DMS 273 (cell line): ENCODE measurements at regions not wholly inside any gene's neighbourhood (a gene's known extent, or its start where the extent isn't known, plus 50 kb on each side); places are given as distances from the start of the nearest gene placed in this dataset.

ENCODE experiments used
- DNase-seq: peaks from one replicate; lab custom pipeline; 2025; ENCODE audit not compliant: unreplicated experiment; lab: John Stamatoyannopoulos, UW

DNA sequence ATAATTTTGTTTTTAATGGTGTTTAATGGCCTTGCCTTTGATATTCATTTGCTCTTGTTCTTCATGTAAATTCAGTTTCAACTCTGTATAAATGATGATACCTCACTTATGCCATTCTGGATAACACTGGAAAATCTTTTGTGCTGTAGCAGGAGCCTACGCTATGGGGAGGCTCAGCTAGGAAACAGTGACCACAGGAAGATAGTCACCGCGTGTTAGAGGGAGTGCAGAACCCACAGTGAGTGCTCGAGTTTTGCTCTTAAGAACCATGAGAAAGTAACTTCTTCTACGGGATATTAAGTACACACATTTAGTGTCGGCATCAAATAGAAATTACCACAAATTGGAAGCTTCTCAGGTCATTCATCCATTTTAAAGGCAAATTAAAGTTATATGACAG, 143.9 kb downstream of the IRX2 start:
- no peak for DNase-seq

DNA sequence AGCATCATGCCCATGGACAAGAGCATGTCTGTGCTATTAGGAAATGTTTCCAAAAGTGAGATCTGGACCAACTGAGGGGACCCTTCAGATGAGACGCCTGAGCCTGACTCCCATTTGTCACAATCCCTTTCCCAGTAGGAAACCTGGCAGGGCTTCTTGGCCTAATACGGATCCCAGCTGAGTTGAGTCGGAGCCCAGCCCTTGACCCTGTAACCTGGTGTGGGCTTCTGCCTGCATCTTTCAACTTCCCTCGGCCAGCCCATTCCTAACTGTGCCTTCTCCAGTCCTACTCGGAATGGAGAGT, 148.3 kb downstream of the IRX2 start:
- DNase-seq, result no peak

GRCh38 chr5:2602451-2603271, 148.8 kb downstream of the IRX2 start:
- no peak for DNase-seq

DNA sequence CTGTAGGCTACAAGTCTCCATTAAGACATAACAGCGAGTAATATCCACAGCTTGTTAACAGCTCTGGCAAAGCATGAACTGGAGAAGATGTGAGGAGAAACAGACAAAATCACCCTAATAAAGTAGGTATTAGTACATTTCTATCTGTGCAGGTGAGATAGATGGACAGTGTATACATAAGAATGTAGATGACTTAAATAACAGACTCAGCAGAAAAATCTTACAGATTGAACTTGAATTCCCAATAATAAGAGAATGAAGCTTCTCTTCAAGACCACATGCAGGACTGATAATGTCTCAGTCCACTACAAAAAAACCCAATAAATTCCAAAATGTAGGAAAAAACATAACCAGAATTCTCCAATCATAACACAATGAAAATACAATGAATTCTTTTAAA, 153.0 kb downstream of the IRX2 start:
- DNase-seq, result no peak

- DNase-seq, result no peak
These were observed 156.8 kb downstream of the IRX2 start for GRCh38 chr5:2594701-2595100.

DNA sequence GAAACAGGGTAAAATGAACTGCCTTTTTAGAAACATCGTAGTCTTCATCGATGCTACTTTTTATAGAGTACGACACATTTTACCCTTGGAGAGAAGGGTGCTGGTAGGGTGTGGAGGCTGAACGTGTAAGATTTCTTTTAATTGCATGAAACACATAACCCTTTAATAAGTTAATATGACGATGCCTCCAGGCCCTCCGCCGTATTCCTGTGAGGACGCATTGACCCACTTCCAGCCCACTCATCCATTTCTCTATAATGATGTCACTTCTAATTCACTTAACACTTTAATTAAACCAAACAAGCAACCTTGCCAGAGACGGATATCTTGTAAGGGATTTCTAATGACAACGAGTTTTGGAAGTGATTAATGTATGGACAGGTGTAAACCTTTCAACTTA, 158.7 kb downstream of the IRX2 start:
- no peak for DNase-seq

GRCh38 chr5:2591777-2592453, 159.6 kb downstream of the IRX2 start:
- no peak for DNase-seq

DNA sequence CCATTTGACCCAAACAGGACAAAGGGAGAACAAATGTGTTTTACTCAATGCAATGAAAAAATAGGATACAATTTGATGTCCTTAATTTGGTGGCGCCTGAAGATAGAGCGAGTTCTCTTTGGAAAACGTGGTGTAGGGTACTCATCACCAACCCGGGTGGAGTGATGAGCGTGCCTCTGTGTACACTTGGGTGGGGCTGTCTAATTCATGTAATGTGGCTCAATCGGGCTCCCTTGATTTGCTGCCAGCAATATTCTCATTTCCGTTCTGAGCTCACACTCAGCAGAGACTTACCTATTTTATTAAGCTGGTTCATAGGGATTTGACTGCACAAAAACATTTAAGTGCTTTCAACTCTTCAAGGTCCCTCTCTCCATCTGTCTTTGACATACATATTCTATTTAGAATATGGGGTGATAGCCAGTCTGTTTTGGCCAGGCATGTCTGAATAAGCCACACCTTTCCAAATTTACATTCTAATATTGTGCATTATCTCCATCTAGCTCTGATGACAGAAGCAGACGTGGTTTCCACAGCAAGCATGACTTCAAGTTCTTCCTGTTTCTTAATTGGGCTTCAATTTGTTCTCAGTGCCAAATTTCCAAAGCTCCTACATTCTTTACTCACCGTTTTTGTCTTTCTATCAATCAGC, 162.5 kb downstream of the IRX2 start:
- no peak for DNase-seq

DNA sequence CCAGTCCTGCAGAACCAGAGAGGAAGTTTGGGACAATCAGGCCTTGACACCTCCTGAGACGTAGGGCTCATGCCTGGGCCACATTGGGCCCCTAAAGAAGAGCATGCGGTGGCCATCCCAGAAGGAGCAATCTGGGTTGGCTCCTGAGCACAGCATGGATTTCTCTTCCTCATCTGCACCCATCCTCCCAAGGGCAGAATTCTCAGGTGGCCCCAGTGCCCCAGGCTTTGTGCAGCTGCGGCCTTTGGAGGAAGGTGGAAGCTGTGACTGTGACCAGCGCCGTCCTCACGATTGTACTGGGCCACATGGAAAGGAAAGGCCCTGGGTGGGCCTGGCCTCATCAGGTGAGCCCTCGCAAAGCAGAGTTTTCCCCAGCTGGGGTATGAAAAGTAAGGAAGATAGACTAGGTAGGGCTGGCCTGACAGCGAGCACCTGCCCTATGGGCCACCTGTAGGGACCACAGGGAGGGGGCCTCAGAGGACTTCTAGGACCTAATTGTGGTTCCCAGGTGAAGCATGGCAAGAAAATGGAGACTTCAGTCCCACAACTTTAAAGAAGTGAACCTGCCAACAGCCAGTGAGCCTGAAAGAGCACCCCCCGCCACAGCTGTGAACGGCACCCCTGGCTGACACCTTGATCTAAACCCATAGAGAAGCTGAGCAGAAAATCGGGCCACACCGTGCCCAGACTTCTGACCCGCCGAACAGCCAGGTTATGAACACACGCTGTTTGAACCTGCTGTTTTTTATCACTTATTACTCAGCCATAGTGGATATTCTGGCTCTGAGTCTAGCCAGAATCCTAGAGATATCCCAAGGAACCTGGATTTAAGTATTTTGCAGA, 164.1 kb downstream of the IRX2 start:
- no peak for DNase-seq

DNA sequence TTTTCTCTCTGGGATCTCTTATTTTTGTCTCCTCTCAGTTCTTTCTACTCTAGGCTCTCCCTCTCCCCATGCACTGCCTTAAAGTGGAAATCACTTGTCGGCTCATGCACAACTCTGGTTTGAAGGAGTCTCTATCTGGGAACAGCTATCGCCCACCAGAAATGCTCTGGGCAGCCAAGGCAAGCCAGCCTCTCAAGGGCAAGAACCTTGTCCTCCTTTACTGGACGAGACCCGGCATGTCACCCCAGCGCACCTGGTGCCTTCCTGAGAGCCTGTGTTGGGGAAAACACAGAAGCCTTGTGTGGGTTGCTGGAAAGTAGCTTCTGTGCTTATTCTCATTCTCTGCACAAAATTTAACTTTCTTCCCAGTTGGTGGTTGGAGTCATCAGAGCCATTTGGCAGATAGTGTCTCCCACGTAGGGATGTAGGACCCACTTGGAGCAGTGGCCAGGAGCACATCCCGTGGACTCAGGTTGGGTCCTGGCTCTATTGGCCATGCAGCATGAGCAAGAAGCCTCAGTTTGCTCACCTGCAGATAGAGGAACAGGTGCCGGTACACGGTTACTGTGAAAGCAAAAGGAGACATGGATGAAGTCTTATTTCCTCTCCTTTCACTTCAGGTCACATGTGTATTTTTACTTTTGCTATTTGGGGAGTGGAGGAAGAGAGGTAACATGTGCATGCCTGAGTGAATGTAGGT, 165.3 kb downstream of the IRX2 start:
- DNase-seq, result no peak

DNA sequence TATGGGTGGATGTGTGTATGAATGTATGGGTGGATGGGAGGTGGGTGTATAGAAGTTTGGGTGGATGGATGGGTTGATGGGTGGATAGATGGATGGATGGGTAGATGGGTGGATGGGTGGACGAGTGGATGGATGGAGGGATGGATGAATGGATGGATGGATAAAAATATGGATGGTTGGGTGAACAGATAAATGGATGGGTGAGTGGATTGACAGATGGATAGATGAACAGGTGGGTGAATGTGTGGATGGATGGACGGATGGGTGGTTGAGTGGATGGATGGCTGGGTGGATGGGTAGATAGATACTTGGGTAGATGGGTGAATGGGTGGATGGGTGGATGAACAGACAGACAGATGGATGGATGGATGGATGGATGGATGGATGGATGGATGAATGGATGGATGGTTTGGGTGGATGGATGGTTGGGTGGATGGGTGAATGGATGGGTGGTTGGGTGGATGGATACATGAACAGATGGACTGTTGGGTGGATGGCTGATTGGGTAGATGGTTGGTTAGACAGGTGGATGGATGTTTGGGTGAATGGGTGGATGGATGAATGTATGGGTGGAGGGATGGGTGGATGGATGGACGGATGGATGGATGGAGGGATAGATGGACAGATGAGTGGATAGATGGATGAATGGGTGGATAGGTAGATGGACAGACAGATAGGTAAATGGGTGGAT, 166.8 kb downstream of the IRX2 start:
- no peak for DNase-seq

DNA sequence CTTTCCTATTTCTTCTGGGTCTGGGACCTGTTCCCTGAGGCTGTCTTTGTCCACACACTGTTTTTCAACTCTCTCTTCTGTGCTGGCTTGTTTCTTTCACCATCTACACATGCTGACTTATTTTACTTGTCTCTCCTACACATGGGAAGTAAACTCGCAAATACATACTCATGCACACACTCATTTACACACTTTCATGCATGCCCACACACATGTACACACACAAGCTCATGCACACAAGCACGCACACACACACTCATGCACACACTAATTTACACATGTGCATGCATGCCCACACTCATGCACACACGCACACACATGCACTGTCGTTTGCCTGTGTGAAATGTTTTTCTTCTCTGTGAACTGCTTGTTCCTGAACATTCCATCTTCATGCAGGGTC, 169.0 kb downstream of the IRX2 start:
- DNase-seq, result no peak

DNA sequence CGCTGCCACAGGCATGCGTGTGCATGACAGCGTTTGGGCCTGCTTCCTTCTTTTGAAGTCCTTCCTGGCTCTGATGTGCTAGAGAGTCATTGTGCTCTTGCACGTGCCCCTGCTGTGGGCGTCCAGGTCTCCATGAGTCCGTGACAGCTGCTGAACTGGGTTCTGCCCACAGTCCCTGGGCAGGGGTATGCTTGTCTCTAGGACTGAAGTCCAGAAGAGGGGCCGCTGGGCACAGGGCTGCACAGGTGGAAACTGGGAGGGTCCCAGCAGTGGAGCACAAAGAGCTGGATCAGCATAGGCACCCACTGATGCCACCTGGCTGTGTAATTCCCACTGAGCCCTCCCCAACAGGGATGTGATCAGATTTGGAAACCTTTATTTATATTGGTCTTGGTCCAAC, 169.4 kb downstream of the IRX2 start:
- no peak for DNase-seq

- DNase-seq, result no peak
These were observed 170.1 kb downstream of the IRX2 start for GRCh38 chr5:2581418-2581817.

GRCh38 chr5:2579126-2579525, 172.4 kb downstream of the IRX2 start:
- DNase-seq, result no peak

DNA sequence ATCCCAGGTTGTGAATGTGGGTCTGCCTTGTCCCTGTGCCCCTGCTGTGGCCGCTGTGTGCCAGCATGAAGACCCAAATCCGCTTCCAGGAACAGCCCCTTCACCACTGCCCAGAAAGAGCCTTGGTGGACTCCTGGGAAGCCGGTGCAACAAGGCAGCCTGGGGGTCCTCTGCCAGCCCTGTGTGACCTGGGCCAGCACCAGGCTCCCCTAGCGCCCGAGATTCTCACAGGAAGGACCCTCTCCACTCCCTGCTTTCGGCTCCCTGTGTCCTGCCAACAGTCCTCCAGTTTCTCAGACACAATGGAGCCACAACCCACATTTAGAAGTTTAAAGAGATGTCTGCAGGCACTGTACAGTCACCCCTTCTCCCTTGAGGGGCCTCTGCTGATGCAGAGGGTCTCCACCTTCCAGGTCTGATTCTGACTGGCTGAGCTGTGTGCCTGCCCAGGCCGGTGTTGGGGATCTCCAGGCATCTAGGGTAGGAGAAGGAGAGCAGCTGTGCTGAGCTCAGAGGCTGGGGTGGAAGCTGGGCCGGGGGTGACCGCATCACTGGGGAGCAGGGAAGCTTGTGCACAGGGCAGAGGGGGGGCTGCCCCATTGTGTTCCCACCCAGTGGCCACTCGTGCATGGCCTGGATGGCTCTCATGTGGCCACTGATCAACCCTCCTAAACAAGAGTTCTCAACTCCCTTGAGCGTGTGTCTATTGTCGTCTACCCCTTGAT, 174.0 kb downstream of the IRX2 start:
- DNase-seq, result no peak

DNA sequence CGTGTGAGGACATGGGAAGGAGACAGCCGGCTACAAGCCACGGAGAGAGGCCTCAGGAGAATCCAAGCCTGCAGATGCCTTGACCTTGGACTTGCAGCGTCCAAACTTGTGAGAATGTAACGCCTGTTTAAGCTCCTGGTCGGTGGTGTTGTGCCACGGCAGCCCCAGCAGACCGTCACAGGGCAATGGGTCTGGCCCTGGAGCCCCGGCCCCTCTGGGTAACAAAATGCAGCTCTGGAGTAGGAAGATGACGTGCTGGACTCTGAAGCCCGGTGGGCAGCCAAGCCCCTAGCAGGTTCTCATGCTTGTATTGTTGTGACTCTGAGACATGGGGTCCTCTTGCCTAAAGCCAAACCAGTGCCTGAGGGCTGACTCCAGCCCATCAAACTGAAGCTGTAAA, 174.7 kb downstream of the IRX2 start:
- no peak for DNase-seq

- DNase-seq, result no peak
These were observed 175.6 kb downstream of the IRX2 start for GRCh38 chr5:2575871-2576270.

- no peak for DNase-seq
These were observed 176.2 kb downstream of the IRX2 start for GRCh38 chr5:2575292-2575691.

- DNase-seq, result no peak
These were observed 177.3 kb downstream of the IRX2 start for GRCh38 chr5:2574155-2574554.
